ENCODE measurements at regions not wholly inside any gene's neighbourhood (a gene's known extent, or its start where the extent isn't known, plus 50 kb on each side); places are given as distances from the start of the nearest gene placed in this dataset.

DNA sequence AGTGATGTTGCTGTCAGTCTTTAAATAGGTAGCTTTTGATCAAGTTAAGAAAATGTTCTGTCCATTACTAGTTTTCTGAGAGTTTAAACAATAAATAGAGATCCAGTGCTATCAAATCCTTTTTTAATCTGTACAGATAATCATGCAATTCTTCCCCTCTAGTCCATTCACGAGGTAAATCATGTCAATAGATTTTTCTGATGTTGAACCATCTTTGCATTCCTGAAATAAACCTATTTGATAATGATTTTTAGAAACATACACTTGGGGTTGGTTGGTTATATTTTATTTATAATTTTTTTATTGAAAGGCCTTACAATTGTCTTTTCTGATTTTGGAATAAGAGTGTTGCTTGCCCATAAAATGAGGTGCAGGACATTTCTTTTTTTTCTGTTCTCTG is 95.0 kb downstream of the FAM53A start:
- Histone ChIP-seq H4K20me1 (ENCODE audit: insufficient read depth, low read length) (no peaks in the 10 kb centered on the region), H2AFZ (ENCODE audit: low read length) (no peak overlapping the region), H3K79me2 (ENCODE audit: insufficient read depth, low read depth, low read length) (no peaks in the 10 kb centered on the region), H3K9me3 (ENCODE audit: low read length) (0 out of 2 replicates have a peak, but pooled peaks cover 4% of the 10 kb centered on the region), H3K4me3 (ENCODE audit: low read depth, low read length, poor library complexity, severe bottlenecking) (no peak overlapping the region), H3K4me1 (ENCODE audit: insufficient read depth, low read length, poor library complexity, severe bottlenecking) (no peaks in the 10 kb centered on the region), H3K27ac (ENCODE audit: low read depth, low read length, poor library complexity, severe bottlenecking) (no peak overlapping the region), H3K36me3 (ENCODE audit: insufficient read depth, low read length) (no peaks in the 10 kb centered on the region), H3K4me2 (ENCODE audit: low read length) (no peak overlapping the region), H3K9me2 (ENCODE audit: insufficient read depth, low read length) (no peaks in the 10 kb centered on the region)
- intact Hi-C loops (cut with micrococcal nuclease; ENCODE audit: unreplicated experiment): no loop called here
- no TSS peak for BruUV-seq (replicated peaks)
- TF ChIP-seq, protein P1, sequence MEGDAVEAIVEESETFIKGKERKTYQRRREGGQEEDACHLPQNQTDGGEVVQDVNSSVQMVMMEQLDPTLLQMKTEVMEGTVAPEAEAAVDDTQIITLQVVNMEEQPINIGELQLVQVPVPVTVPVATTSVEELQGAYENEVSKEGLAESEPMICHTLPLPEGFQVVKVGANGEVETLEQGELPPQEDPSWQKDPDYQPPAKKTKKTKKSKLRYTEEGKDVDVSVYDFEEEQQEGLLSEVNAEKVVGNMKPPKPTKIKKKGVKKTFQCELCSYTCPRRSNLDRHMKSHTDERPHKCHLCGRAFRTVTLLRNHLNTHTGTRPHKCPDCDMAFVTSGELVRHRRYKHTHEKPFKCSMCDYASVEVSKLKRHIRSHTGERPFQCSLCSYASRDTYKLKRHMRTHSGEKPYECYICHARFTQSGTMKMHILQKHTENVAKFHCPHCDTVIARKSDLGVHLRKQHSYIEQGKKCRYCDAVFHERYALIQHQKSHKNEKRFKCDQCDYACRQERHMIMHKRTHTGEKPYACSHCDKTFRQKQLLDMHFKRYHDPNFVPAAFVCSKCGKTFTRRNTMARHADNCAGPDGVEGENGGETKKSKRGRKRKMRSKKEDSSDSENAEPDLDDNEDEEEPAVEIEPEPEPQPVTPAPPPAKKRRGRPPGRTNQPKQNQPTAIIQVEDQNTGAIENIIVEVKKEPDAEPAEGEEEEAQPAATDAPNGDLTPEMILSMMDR (conservative IDR thresholded peaks at IDR 0.05; ENCODE audit: low read length): no peak
- TF ChIP-seq EZH2phosphoT487 (IDR thresholded peaks at IDR 0.05; ENCODE audit: borderline replicate concordance, low read depth, low read length): no peak
- POLR2A ChIA-PET: no interaction called here
- CTCF ChIA-PET (ENCODE audit: unreplicated experiment): no interaction called here
- DNase-seq (ENCODE audit: low spot score): no peak

DNA sequence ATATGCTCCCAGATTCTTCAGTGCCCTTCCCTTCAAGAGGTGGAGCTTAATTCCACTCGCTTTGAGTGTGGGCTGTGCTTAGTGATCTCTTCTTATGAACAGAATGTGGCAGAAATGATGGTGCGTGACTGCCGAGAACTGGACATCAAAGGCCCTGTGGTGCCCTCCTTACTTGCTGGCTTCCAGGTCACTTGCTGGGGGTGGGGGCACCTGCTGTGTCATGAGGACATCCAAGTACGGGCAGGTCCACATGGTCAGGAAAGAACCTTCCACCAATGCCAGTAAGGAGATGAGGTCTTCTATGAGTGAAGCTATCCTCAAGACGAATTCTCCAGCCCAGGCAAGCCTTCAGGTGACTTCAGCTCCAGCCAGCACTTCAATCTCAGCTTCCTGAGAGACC is 95.8 kb downstream of the FAM53A start:
- Histone ChIP-seq H3K27ac (ENCODE audit: low read depth, low read length, poor library complexity, severe bottlenecking) (no peak overlapping the region), H3K9me2 (ENCODE audit: insufficient read depth, low read length) (no peaks in the 10 kb centered on the region), H3K4me3 (ENCODE audit: low read depth, low read length, poor library complexity, severe bottlenecking) (no peak overlapping the region), H3K4me2 (ENCODE audit: low read length) (no peak overlapping the region), H3K79me2 (ENCODE audit: insufficient read depth, low read depth, low read length) (no peaks in the 10 kb centered on the region), H3K4me1 (ENCODE audit: insufficient read depth, low read length, poor library complexity, severe bottlenecking) (no peaks in the 10 kb centered on the region), H3K9me3 (ENCODE audit: low read length) (0 out of 2 replicates have a peak, but pooled peaks cover 4% of the 10 kb centered on the region), H4K20me1 (ENCODE audit: insufficient read depth, low read length) (no peaks in the 10 kb centered on the region), H3K36me3 (ENCODE audit: insufficient read depth, low read length) (no peaks in the 10 kb centered on the region), H2AFZ (ENCODE audit: low read length) (no peak overlapping the region)
- POLR2A ChIA-PET: interaction anchor here (0.6 kb wide), 1 partner anchor 242 kb away, joined by 3 read pairs; no protein-coding TSS in a partner anchor
- no peak for DNase-seq (ENCODE audit: low spot score)
- CTCF ChIA-PET (ENCODE audit: unreplicated experiment): no interaction called here
- TF ChIP-seq, protein P1 (conservative IDR thresholded peaks at IDR 0.05; ENCODE audit: low read length): no peak
- TF ChIP-seq EZH2phosphoT487 (IDR thresholded peaks at IDR 0.05; ENCODE audit: borderline replicate concordance, low read depth, low read length): no peak
- BruUV-seq (replicated peaks): no TSS peak
- intact Hi-C loops (cut with micrococcal nuclease; ENCODE audit: unreplicated experiment): no loop called here

DNA sequence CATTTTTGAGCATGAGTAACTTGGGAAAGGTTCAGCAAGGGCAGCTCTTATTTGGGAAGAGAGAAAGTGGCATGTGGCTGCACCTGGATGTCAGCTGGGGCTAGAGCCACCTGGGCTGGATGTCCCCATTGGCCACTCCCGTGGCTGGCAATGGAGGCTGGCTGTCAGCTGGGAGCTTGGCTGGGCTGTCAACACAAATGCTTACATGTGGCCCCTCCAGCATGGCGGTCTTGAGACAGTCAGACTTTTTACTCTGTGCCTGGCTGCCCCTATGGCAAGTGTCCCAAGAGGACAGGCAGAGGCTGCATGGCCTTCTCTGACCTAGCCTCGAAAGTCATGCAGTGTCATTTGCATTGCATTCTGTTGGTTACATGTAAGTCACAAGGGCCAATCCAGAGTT is 99.6 kb downstream of the FAM53A start:
- no peak for DNase-seq (ENCODE audit: low spot score)
- Histone ChIP-seq H3K9me3 (ENCODE audit: low read length) (no peaks in the 10 kb centered on the region), H3K4me3 (ENCODE audit: low read depth, low read length, poor library complexity, severe bottlenecking) (no peak overlapping the region), H3K4me1 (ENCODE audit: insufficient read depth, low read length, poor library complexity, severe bottlenecking) (peaks cover 4% of the 10 kb centered on the region), H4K20me1 (ENCODE audit: insufficient read depth, low read length) (no peaks in the 10 kb centered on the region), H2AFZ (ENCODE audit: low read length) (no peak overlapping the region), H3K27ac (ENCODE audit: low read depth, low read length, poor library complexity, severe bottlenecking) (no peak overlapping the region), H3K79me2 (ENCODE audit: insufficient read depth, low read depth, low read length) (no peaks in the 10 kb centered on the region), H3K36me3 (ENCODE audit: insufficient read depth, low read length) (no peaks in the 10 kb centered on the region), H3K4me2 (ENCODE audit: low read length) (no peak overlapping the region), H3K9me2 (ENCODE audit: insufficient read depth, low read length) (no peaks in the 10 kb centered on the region)
- TF ChIP-seq EZH2phosphoT487 (IDR thresholded peaks at IDR 0.05; ENCODE audit: borderline replicate concordance, low read depth, low read length): no peak
- TF ChIP-seq, protein P1 (conservative IDR thresholded peaks at IDR 0.05; ENCODE audit: low read length): no peak
- CTCF ChIA-PET (ENCODE audit: unreplicated experiment): no interaction called here
- intact Hi-C loops (cut with micrococcal nuclease; ENCODE audit: unreplicated experiment): loop anchor here (5.0 kb wide), 1 partner anchor 128 kb away; the partner anchor contains the start of gene SLBP
- no TSS peak for BruUV-seq (replicated peaks)
- POLR2A ChIA-PET: no interaction called here

Data from OCI-LY7 (cell line).